ENCODE measurements at regions not wholly inside any gene's neighbourhood (a gene's known extent, or its start where the extent isn't known, plus 50 kb on each side); places are given as distances from the start of the nearest gene placed in this dataset.

- no peak for DNase-seq (ENCODE audit: low spot score)
These were observed 881.9 kb downstream of the QKI start for GRCh38 chr6:164296411-164296810.

DNA sequence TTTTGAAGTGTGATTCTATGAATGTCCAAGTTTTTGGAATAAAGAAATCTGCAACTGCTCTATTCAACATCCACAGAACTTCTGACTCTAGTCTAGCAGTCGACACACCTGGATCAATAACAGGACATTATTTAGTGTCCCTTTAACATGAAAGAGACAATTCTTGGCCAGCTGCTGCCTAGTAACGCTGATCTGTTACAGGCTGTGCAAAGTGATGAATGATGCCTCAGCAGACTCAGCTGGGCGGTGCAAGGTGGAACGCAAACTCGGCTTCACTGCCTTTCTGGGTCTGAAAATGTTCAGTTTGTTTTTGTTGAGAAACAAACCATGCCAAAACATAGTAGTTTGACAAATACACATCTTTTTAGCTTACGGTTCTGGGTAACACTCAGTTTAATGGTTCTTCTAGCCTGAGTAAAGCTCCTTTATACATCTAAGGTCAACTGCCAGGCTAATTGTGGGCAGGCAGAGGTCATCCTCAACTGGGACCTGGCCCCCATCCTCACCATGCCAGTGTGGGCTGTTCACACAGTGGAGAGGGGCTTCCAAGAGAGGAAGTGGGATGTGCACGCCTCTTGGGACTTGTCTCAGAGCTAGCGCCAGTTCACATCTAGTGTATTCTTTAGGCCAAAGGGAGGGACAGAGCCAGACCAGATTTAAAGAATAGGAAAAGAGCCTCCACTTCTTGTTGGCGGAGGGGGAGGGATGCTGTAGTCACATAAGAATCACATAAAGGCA is 879.7 kb downstream of the QKI start:
- no peak for DNase-seq (ENCODE audit: low spot score)

DNA sequence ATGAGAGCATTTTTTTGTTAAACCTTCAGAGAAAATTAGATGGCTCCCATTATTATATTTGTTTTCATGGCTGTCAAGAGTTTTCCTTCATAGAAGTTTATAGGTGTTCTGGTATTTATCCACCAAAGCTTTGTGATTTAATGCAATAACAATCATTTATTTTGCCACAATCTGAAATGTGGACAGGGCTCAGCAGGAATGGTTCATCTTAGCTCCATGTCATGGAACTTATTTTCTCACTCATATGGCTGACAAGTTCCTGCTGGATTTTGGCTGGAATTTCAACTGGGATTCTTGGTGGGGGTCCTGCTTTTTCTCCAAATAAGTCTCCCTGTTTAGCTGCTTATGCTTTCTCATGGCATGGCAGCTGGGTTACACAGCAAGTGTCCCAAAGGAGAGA is 876.7 kb downstream of the QKI start:
- DNase-seq (ENCODE audit: low spot score) = no peak

GRCh38 chr6:164290101-164290500 is 875.6 kb downstream of the QKI start:
- DNase-seq (ENCODE audit: low spot score) = no peak

- DNase-seq (ENCODE audit: low spot score) = no peak
These were observed 871.5 kb downstream of the QKI start for GRCh38 chr6:164286011-164286410.

DNA sequence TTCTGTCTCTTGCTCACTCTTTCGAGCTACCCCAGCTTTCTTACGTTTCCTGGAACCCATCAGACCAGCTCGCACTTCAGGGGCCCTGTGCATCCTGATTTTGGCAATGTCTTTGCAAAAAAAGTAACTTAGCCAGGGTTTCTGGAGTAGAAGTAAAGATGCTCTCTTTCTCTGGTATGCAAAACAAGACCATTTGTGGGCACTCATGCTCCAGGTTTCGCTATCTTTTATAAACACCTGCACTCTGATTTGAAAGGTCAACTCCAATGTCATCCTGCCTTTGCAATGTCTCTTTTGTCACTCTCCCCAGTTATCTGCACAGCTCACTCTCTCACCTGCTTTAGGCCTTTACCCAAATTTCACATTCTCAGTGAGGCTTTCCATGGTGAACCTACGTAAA is 869.1 kb downstream of the QKI start:
- no peak for DNase-seq (ENCODE audit: low spot score)

DNA sequence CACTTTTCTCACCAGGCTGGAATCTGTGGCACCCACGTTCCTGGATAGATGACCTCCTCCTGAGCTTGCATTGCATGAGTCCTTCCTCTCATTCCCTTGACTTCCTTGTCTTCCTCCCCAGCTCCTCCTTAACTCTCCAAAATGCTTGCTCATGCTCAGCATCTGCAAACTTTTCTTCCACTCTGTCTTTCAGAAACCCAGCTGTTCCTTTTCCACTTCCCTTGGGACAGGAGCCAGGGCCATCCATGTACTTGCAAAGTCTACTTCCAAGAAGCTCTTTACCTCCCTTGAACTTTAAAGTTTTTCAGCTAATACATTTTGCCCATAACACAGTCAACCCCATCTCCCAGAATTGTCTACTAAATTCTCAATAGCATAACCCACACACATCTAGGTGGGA is 861.7 kb downstream of the QKI start:
- no peak for DNase-seq (ENCODE audit: low spot score)

DNA sequence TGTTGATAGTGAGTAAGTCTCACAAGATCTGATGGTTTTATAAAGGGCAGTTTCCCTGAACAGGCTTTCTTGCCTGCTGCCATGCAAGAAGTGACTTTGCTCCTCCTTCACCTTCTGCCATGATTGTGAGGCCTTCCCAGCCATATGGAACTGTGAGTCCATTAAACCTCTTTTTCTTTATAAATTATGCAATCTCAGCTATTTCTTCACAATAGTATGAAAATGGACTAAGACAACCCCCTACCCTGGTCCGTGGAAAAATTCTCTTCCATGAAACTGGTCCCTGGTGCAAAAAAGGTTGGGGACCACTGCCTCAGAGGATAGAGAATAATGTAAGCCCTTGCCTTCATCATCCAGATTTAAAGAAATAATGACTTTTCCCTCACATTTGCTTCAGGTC is 861.3 kb downstream of the QKI start:
- DNase-seq (ENCODE audit: low spot score) = no peak

- no peak for DNase-seq (ENCODE audit: low spot score)
These were observed 860.0 kb downstream of the QKI start for GRCh38 chr6:164274493-164274892.

DNA sequence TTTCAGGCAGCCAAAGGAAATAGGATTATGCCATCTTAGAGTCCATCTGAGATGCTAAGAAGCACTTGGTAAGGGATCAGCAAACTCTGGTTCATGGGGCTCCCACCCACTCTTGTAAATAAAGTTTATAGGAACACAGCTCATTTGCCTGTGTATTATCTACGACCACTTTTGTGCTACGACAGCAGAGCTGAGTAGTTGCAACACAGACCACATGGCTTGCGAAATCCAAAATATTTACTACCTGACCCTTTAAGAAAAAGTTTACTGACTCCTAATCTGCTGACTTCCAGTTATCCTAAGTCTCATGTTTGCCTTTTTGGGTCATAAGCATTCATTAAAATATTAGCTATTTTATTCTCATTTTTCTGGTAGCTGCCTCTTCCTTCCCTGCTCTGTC is 859.0 kb downstream of the QKI start:
- no peak for DNase-seq (ENCODE audit: low spot score)

- DNase-seq (ENCODE audit: low spot score) = no peak
These were observed 852.3 kb downstream of the QKI start for GRCh38 chr6:164266851-164267250.

- DNase-seq (ENCODE audit: low spot score) = no peak
These were observed 847.8 kb downstream of the QKI start for GRCh38 chr6:164262348-164262747.

DNA sequence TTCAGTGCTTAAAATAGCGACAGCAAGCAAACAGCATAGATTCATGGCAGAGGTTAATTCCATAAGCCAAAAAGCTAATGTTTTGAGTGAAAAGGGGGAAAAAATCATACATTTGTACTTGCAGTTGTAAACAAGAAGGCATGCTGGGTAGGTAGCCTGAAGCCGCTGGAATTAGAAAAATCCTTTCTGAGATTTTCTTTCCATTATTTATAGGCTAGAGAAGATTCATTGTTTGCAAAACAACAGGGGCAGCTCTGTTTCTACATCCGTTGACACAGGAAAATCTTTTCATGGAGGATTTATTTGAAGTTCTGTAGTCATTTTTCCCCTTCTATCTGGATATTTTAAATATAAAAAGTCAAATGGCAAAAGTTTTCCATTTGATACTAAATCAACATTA is 843.9 kb downstream of the QKI start:
- no peak for DNase-seq (ENCODE audit: low spot score)

DNA sequence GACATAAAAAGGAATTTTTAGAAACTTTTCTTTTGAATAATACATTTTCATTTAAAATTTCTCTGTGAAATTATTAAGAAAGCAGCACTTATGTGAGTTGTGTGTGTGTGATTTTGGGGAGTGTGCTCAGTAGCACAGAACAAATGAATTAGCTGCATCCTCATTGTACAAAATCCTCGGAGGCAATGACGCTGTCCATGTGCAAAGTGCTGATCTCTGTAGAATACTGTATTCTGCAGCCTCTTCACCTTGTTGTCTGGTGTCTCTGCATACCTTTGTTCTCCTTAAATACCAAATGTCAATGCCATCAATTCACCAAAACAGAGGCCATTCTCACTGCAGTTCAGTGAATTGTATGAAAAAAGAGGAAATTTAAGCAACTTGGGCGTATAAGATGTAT is 838.4 kb downstream of the QKI start:
- DNase-seq (ENCODE audit: low spot score) = no peak

DNA sequence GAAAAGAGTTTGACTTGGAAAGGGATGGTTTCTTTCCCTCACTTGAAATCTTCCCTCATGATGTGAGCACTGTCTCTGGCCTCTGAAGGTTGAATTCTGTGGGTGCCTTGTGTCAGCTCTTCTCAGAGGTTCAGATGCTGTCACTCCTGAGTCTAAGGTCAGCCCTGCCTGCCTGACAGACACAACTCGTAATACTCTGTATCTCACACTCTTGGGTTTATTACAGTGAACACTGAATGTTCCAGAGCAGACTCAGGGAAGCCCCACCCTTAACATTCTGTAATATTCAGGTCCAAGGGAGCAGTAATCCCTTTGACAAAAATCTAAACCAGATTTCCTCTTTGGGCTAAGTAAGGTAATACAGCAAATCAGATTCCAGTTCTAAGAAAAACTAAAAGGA is 837.8 kb downstream of the QKI start:
- no peak for DNase-seq (ENCODE audit: low spot score)

GRCh38 chr6:164247106-164247505 is 832.6 kb downstream of the QKI start:
- no peak for DNase-seq (ENCODE audit: low spot score)

GRCh38 chr6:164246082-164246481 is 831.6 kb downstream of the QKI start:
- DNase-seq (ENCODE audit: low spot score) = no peak

DNA sequence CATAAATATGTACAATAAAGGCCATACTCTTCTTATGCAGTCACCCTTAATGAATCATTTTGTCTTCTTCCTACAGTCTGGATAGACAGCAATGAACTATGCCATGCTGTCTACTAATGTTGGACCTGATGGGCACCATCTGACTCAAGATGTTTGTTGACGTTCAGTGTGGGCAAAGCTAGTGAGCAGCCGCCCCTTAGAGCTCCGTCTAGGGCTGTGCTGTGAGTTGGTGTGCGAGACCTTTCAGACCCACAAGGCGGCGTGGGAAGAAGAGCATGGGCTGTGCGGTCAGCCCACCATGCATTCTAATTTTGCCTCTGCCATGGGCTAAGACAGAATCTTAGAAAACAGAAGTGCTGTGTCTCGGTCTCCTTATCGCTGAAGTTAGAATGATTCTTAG is 829.4 kb downstream of the QKI start:
- no peak for DNase-seq (ENCODE audit: low spot score)

DNA sequence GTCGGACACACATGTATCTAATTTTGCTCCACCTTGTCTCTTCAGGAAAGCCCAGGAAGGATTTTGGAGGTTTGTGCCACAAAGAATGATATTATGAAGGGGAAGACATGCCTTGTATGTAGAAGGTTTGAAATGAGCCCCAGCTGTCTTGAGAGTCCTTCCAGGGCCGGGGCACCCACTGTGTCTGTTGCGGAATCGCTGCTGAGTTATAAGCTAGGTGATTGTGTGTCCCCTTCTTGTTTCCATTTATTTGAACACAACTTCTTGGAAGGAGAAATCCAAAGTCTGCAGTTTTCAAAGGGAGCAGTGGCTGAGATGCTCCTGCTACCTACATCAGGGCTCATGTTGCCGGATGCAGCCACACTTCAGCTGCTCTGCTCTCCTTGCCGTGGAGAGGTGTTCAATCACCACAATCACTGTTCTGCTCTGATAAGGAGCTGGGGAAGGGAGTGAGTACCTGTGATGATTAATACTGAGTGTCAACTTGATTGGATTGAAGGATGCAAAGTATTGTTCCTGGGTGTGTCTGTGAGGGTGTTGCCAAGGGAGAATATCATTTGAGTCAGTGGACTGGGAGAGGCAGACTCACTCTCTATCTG is 828.6 kb downstream of the QKI start:
- DNase-seq (ENCODE audit: low spot score) = no peak

- DNase-seq (ENCODE audit: low spot score) = no peak
These were observed 816.3 kb downstream of the QKI start for GRCh38 chr6:164230804-164231203.

GRCh38 chr6:164230259-164230658 is 815.7 kb downstream of the QKI start:
- DNase-seq (ENCODE audit: low spot score) = no peak

DNA sequence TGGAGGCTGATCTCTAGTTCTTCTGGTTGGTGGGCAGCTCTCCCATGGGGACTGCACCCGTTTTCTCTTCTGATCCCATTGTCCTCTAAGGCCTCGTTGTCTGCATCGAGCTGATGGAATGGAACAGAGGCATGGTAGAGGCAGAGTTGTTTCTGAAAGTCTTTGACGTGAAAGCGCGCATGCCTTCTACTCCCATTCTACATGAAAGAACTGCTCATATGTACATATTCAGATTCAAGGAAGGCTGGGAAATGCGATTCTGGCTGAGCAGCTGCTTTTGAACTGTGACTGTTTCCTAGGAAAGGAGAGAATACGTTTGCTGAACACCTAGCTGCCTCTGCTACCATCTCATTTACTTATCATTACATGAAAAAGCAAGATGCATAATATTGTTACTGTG is 815.2 kb downstream of the QKI start:
- no peak for DNase-seq (ENCODE audit: low spot score)

GRCh38 chr6:164227952-164228522 is 813.5 kb downstream of the QKI start:
- no peak for DNase-seq (ENCODE audit: low spot score)

GRCh38 chr6:164216839-164217238 is 802.3 kb downstream of the QKI start:
- DNase-seq (ENCODE audit: low spot score) = no peak
